SIG-M5 treated with dmso at 0.1 percent for 504 hours (cell line): ENCODE measurements at regions not wholly inside any gene's neighbourhood (a gene's known extent, or its start where the extent isn't known, plus 50 kb on each side); places are given as distances from the start of the nearest gene placed in this dataset.
"Not testable (repeated sequence)": the region's sequence is repeated elsewhere in the genome, so short reads cannot be mapped to it uniquely, and the experiment has no call there.

Experiments
- DNase-seq: peaks from one replicate; lab custom pipeline; 2025; ENCODE audit not compliant: unreplicated experiment; lab: John Stamatoyannopoulos, UW

GRCh38 chr5:7202846-7203245 is 193.1 kb upstream of the ADCY2 start:
- DNase-seq = no peak

DNA sequence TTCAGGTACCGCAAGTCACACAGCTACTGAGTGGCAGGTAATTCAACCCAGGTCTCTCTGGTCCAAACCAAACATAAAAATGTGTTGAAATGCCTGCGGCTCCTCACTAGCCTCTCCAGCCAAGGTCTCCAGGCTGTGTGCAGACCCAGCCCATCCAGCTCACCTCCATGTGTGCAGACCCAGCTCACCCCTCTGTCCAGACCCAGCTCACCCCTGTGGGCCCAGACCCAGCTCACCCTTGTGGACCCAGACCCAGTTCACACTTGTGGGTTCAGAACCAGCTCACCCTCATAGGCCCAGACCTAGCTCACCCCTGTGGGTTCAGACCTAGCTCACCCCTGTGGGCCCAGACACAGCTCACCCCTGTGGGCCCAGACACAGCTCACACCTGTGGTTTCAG is 188.0 kb upstream of the ADCY2 start:
- no peak for DNase-seq

DNA sequence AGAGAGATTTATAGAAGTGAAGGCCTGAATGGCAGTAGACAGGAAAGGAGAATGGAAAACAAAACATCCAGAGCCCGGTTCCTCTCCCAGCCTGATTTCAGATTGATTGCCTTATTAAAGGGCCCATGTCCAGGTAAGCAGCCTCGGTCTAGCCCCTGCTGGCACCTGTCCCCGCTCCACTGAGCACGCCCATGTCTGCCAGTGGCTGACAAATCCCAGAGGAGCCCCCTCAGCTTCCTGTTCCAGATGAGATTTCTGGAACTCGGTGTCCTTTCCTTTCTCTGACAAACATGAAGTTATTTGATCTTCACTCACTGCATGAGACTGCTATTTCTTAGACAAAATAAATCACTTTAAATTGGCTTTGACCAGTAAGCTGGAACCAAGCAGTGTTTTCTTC is 187.0 kb upstream of the ADCY2 start:
- DNase-seq = no peak

DNA sequence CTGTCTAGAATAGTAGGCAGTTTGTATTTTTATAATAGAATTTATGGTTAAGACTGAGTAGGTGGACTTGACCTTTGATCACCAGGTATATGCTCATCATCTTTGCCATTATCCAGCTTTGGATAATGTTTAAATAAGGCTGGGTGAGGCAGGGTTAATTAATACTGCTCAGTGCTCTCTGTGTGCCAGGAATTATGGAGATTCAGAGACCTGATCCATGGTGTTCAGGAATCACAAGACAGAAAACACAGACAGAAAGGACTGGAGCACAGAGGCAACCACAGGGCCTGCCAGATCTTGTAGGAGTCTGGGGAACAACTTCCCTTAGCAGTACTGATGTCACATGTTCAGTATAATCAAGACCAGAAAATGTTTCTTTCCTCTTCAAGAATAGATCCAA is 186.3 kb upstream of the ADCY2 start:
- no peak for DNase-seq

- no peak for DNase-seq
Measured at GRCh38 chr5:7210549-7210948, 185.4 kb upstream of the ADCY2 start.

GRCh38 chr5:7213525-7213924 is 182.4 kb upstream of the ADCY2 start:
- no peak for DNase-seq

DNA sequence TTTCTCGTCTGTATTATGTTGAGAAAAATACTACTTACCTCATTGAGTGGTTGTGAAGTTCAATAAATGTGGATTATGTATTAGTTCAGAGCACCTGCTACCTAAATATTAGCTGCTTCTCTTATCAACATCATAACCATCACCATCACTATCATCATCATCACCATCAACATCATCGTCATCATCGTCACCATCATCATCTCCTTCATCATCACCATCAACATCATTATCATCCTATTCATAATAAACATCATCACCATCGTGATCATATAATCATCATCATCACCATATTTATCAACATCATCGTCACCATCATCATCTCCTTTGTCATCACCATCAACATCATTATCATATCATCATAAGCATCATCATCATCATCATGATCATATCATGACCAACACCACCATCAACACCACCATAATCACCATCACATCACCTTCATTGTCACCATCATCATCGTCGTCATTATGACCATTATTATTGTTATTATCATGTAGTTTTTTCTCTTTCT is 181.0 kb upstream of the ADCY2 start:
- DNase-seq = no peak

- no peak for DNase-seq
Measured at GRCh38 chr5:7218141-7218540, 177.8 kb upstream of the ADCY2 start.

GRCh38 chr5:7220156-7220555 is 175.8 kb upstream of the ADCY2 start:
- no peak for DNase-seq

DNA sequence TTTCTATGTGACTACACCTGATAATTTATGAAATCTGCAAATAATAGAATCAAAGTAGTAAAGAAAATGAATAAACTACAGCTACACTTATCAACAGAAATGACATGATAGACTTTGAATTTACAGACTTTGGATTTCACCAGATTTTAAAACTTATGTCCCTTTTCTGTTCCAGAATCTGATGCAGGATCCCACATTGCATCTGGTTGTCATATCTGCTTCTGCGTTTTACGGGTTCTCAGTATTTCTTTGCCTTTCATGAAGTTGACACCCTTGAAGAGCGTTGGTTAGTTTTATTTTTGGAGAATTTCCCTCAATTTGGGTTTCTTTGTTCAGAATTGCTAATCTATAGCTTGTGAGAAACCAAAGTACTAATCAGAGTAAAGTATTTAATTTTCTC is 174.9 kb upstream of the ADCY2 start:
- no peak for DNase-seq

DNA sequence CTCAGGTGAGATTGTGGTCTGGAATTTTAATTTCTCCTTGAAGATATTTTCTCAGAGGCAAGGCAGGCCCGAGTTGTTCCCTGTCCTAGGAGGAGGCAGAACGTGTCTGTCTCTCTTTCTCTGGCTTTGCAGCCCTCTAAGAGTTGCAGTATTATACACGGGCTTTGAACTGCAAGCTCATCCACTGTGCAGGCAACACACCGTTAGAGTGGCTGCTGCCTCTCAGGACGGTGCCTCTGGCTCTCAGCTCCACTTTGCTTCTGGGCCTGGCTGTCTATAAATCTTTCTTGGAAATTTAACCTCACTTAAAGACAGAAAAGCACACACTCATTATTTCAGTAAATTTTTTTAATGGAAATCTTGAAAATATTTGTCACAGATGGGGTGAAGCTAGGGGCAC is 170.1 kb upstream of the ADCY2 start:
- DNase-seq = no peak

DNA sequence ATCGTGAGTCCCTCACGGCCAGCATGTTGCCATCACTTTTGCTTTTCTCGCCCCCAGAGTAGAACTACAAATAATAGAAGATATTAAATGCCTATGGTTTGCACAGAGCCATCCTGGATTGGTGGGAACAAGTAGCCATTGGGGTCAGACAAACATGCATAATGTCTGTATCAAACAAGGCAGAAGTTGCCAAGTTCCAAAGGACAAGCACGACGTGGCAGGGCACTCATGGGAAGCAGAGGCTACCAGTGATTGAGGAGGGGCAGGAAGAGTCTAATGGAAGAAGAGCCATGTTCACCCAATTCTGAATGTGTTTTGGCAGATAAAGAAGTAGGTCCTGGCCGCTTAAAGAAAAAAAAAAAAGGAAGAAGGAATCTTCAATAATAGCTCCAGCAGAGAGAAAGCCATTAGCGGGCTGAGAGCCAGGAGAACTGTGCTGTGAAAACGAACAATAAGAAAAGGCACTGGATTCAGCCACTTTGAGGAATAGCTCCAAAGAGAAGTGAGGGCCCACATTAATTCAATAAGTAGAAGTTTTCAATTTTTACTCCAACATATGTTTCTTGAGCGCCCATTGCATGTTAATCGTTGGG is 153.7 kb upstream of the ADCY2 start:
- DNase-seq = no peak

GRCh38 chr5:7244208-7244607 is 151.7 kb upstream of the ADCY2 start:
- no peak for DNase-seq

DNA sequence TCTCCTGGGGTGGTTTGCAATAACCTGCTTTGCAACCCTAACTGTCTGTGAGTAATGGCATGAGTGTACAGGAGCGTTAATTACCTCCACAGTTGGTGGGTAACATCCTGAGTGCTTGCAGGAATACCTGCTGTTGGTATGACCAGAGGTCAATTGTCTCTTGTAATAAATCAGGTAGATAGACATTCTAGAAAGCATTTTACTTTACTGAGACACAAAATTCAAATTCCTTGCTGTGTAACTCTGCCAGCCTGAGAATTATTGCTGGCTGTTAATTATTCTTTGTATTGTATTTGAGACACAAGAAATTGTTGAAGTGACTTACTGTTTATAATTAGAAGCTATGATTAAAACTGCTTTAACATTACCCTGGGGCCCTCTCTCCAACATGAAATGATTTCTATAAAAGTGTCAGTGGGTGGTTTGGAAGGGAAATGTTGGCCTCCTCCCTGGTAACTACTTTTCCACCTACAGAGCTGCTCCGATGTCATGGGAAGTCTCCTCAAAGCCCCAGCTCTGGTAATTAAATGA is 150.8 kb upstream of the ADCY2 start:
- no peak for DNase-seq

DNA sequence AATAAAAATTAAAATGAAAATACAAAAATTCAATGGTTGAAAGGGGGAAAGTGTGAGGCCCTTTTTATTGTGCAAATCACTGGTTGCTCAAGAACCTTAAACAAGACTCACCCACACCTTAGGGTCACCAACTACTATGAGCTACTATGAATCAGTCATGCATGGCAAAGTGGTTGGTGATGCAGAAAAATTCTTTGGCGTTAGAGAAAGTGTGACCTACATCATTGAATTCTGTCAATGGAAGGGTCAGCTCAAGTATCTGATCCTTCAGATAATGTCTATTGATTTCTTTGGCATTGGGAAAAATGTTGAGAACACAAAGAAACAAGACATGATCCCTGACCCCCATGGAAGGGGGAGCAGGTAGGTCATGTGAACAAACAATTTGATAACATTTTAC is 149.7 kb upstream of the ADCY2 start:
- DNase-seq = no peak

DNA sequence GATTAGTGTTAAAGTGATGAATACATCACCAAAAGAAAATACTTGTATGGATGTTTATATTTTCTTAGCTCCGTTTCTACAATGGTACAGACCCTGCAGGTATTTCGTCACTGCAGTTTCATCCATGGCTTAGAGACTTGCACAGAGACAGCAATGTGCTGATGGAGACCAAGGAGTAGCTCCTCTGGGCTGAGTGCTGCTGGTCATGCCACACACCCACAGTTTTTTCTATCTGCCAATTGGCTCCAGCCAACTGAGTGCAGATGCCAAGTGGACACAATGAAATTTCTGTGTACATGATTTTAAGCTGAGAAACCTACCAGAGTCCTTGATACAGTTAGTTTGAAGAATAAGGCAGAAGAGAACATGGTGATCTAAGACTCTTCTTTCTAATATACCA is 145.9 kb upstream of the ADCY2 start:
- DNase-seq = no peak

- peak; percentile 78 for DNase-seq
Measured at GRCh38 chr5:7250611-7251010, 145.3 kb upstream of the ADCY2 start.

- DNase-seq = peak; percentile 96
Measured at GRCh38 chr5:7251132-7251531, 144.8 kb upstream of the ADCY2 start.

DNA sequence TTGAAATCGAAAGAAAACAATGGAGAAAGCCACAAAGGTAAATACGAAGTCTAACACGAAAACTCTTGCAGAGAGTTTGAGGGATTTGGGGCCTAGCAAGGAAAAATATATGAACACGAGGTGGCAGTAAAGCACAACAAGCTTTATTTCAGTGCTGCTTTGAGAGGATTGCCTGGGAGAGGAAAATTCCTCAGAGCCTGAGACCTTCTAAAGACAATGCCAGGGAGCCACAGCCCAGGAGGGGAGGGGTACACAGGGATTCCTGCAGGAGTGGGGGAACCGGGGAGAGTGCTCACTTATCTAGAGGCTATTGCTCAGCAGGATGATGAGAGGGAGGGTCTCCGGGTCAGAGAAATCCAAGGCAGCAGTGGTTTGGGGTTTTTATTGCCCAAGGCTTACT is 134.9 kb upstream of the ADCY2 start:
- DNase-seq = peak; percentile 45

GRCh38 chr5:7261900-7262299 is 134.0 kb upstream of the ADCY2 start:
- DNase-seq = no peak

DNA sequence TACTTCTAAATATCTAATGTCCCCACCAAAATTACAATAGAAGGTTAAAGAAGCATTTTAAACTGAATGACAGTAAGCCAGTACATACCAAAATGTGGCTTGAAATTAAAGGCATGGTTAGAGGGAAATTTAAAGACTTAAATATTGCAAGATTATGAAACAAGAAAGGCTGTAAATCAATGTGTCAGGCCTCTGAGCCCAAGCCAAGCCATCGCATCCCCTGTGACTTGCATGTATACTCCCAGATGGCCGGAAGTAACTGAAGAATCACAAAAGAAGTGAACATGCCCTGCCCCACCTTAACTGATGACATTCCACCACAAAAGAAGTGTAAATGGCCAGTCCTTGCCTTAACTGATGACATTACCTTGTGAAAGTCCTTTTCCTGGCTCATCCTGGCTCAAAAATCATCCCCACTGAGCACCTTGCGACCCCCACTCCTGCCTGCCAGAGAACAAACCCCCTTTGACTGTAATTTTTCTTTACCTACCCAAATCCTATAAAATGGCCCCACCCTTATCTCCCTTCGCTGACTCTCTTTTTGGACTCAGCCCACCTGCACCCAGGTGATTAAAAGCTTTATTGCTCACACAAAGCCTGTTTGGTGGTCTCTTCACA is 132.4 kb upstream of the ADCY2 start:
- not testable (repeated sequence) for DNase-seq

GRCh38 chr5:7265776-7266175 is 130.2 kb upstream of the ADCY2 start:
- DNase-seq = not testable (repeated sequence)

GRCh38 chr5:7268722-7269121 is 127.2 kb upstream of the ADCY2 start:
- not testable (repeated sequence) for DNase-seq
